ENCODE measurements at regions not wholly inside any gene's neighbourhood (a gene's known extent, or its start where the extent isn't known, plus 50 kb on each side); places are given as distances from the start of the nearest gene placed in this dataset.

- no peaks in the 10 kb centered on the region for H3K4me1 ChIP-seq
- TF ChIP-seq POLR2A (IDR thresholded peaks at IDR 0.05) (no peak), CTCF (IDR thresholded peaks at IDR 0.05) (no peak), EP300 (IDR thresholded peaks at IDR 0.05) (no peak)
- H3K27me3 ChIP-seq, result no peaks in the 10 kb centered on the region
- DNase-seq (ENCODE audit: low spot score in 2 of 2), result no peak
- WGBS, 2 donors, result 86 to 92% methylated on average over 3 of the region's 3 CpGs
- H3K9me3 ChIP-seq, result no peaks in the 10 kb centered on the region
- no peaks in the 10 kb centered on the region for H3K36me3 ChIP-seq
- no peak overlapping the region for H3K4me3 ChIP-seq
- no peak overlapping the region for H3K27ac ChIP-seq
Measured at GRCh38 chr2:220708366-220708765, 863.7 kb downstream of the EPHA4 start.

- no peak for DNase-seq (ENCODE audit: low spot score in 2 of 2)
- no peaks in the 10 kb centered on the region for H3K4me1 ChIP-seq
- no peaks in the 10 kb centered on the region for H3K36me3 ChIP-seq
- H3K4me3 ChIP-seq, result no peak overlapping the region
- H3K27ac ChIP-seq, result no peak overlapping the region
- H3K9me3 ChIP-seq, result no peaks in the 10 kb centered on the region
- no peak for TF ChIP-seq EP300 (IDR thresholded peaks at IDR 0.05)
- TF ChIP-seq POLR2A (IDR thresholded peaks at IDR 0.05), result no peak
- no peak for TF ChIP-seq CTCF (IDR thresholded peaks at IDR 0.05)
- no peaks in the 10 kb centered on the region for H3K27me3 ChIP-seq
- WGBS, 2 donors, result 93 to 98% methylated on average over 3 of the region's 3 CpGs
Measured at GRCh38 chr2:220717283-220717682, 854.8 kb downstream of the EPHA4 start.

- H3K27me3 ChIP-seq, result no peaks in the 10 kb centered on the region
- TF ChIP-seq POLR2A (IDR thresholded peaks at IDR 0.05) (no peak), EP300 (IDR thresholded peaks at IDR 0.05) (no peak), CTCF (IDR thresholded peaks at IDR 0.05) (no peak)
- DNase-seq (ENCODE audit: low spot score in 2 of 2), result no peak
- 59 to 64% methylated on average over 4 of the region's 4 CpGs for WGBS, 2 donors
- no peak overlapping the region for H3K27ac ChIP-seq
- H3K4me1 ChIP-seq, result no peaks in the 10 kb centered on the region
- no peak overlapping the region for H3K4me3 ChIP-seq
- peaks cover 0 to 6% (median 0%) of the 10 kb centered on the region in 4 donors for H3K9me3 ChIP-seq
- H3K36me3 ChIP-seq, result no peaks in the 10 kb centered on the region
Measured at GRCh38 chr2:220736778-220737177, 835.3 kb downstream of the EPHA4 start.

- no peak for DNase-seq (ENCODE audit: low spot score in 2 of 2)
- no peak for TF ChIP-seq CTCF (IDR thresholded peaks at IDR 0.05)
- H3K9me3 ChIP-seq, result peaks cover 0 to 6% (median 0%) of the 10 kb centered on the region in 4 donors
- no peaks in the 10 kb centered on the region for H3K36me3 ChIP-seq
- H3K4me1 ChIP-seq, result no peaks in the 10 kb centered on the region
- H3K4me3 ChIP-seq, result no peak overlapping the region
- no peak overlapping the region for H3K27ac ChIP-seq
- H3K27me3 ChIP-seq, result no peaks in the 10 kb centered on the region
- 74 to 83% methylated on average over 2 of the region's 2 CpGs for WGBS, 2 donors
Measured at GRCh38 chr2:220743203-220743602, 828.9 kb downstream of the EPHA4 start.

- Histone ChIP-seq H3K27ac (no peak overlapping the region), H3K4me3 (no peak overlapping the region), H3K27me3 (no peaks in the 10 kb centered on the region), H3K36me3 (no peaks in the 10 kb centered on the region), H3K9me3 (no peaks in the 10 kb centered on the region), H3K4me1 (no peaks in the 10 kb centered on the region)
- 44 to 61% methylated on average over 2 of the region's 2 CpGs for WGBS, 2 donors
- DNase-seq (ENCODE audit: low spot score in 2 of 2), result no peak
- no peak for TF ChIP-seq CTCF (IDR thresholded peaks at IDR 0.05)
- no peak for TF ChIP-seq EP300 (IDR thresholded peaks at IDR 0.05)
- TF ChIP-seq POLR2A (IDR thresholded peaks at IDR 0.05), result no peak
Measured at GRCh38 chr2:220744861-220745260, 827.2 kb downstream of the EPHA4 start.
